ENCODE measurements at regions not wholly inside any gene's neighbourhood (a gene's known extent, or its start where the extent isn't known, plus 50 kb on each side); places are given as distances from the start of the nearest gene placed in this dataset.

DNA sequence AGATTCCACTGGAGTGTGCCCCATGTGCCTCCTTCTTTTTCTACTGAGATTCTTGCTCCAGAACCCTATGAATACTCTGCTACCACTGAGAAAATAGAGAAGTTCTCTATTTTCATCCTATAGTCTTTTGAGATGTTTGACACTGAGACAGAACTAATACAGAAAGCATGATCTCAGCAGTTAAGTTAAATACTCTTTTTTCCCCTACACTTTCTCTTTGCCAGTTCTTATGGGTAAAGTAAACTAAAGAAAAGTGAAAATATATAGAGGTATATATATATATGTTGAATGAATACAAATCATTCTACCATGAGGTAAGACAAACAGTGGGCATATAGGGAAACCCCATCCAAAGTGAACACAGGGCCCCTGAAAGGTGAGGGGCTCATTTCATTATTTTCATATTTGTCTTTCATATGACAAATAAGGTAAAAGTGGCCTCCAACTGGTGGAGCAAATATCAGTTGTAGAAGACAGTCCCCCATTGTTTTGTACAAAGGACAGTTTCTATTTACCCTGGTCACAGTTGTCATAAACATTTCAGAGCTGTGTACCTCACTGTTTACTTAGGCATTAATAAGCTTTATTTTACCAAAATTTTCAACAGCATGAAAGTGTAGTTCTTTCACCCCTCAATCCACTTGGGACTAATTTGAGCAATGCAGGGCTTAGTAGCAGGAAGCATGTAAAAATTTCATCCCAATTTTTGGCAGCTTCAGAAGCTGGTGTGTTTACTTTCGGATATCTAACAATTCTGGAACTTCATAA is 188.3 kb upstream of the MARCKS start:
- no peak for TF ChIP-seq EZH2 (IDR thresholded peaks at IDR 0.05; ENCODE audit: borderline replicate concordance, low read length)
- TF ChIP-seq, protein P1, sequence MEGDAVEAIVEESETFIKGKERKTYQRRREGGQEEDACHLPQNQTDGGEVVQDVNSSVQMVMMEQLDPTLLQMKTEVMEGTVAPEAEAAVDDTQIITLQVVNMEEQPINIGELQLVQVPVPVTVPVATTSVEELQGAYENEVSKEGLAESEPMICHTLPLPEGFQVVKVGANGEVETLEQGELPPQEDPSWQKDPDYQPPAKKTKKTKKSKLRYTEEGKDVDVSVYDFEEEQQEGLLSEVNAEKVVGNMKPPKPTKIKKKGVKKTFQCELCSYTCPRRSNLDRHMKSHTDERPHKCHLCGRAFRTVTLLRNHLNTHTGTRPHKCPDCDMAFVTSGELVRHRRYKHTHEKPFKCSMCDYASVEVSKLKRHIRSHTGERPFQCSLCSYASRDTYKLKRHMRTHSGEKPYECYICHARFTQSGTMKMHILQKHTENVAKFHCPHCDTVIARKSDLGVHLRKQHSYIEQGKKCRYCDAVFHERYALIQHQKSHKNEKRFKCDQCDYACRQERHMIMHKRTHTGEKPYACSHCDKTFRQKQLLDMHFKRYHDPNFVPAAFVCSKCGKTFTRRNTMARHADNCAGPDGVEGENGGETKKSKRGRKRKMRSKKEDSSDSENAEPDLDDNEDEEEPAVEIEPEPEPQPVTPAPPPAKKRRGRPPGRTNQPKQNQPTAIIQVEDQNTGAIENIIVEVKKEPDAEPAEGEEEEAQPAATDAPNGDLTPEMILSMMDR (IDR thresholded peaks at IDR 0.05; ENCODE audit: low read length), result no peak
